ENCODE measurements at regions not wholly inside any gene's neighbourhood (a gene's known extent, or its start where the extent isn't known, plus 50 kb on each side); places are given as distances from the start of the nearest gene placed in this dataset.

- DNase-seq (no peak), ATAC-seq (no peak)
- Histone ChIP-seq H3K27ac (no peak overlapping the region), H3K9me3 (peaks cover 0 to 38% (median 11%) of the 10 kb centered on the region in 11 donors), H3K36me3 (no peaks in the 10 kb centered on the region), H3K27me3 (no peaks in the 10 kb centered on the region), H3K4me3 (no peak overlapping the region), H3K4me1 (no peaks in the 10 kb centered on the region)
- intact Hi-C loops (cut with DNase I) = no loop called here
- no peak for TF ChIP-seq CTCF (IDR thresholded peaks at IDR 0.05)
- 92 to 100% methylated on average over 1 of the region's 1 CpG for WGBS, 2 donors
Measured at GRCh38 chr4:13246107-13246506, 238.0 kb downstream of the RAB28 start.

- 37 to 45% methylated on average over 2 of the region's 2 CpGs for WGBS, 2 donors
- no peak for TF ChIP-seq CTCF (IDR thresholded peaks at IDR 0.05)
- no peak overlapping the region for H3K27ac ChIP-seq
- ATAC-seq = no peak
- H3K27me3 ChIP-seq = no peaks in the 10 kb centered on the region
- peaks cover 0 to 38% (median 11%) of the 10 kb centered on the region in 11 donors for H3K9me3 ChIP-seq
- intact Hi-C loops (cut with DNase I) = no loop called here
- no peak overlapping the region for H3K4me3 ChIP-seq
- DNase-seq = no peak
- no peaks in the 10 kb centered on the region for H3K4me1 ChIP-seq
- no peaks in the 10 kb centered on the region for H3K36me3 ChIP-seq
Measured at GRCh38 chr4:13244444-13244843, 239.7 kb downstream of the RAB28 start.

GRCh38 chr4:13243152-13243551 lies 241.0 kb downstream of the RAB28 start:
- no peaks in the 10 kb centered on the region for H3K4me1 ChIP-seq
- intact Hi-C loops (cut with DNase I) = no loop called here
- H3K4me3 ChIP-seq = no peak overlapping the region
- no peak overlapping the region for H3K27ac ChIP-seq
- no peaks in the 10 kb centered on the region for H3K27me3 ChIP-seq
- peaks cover 0 to 31% (median 10%) of the 10 kb centered on the region in 11 donors for H3K9me3 ChIP-seq
- no peak for ATAC-seq
- no peaks in the 10 kb centered on the region for H3K36me3 ChIP-seq
- no peak for TF ChIP-seq CTCF (IDR thresholded peaks at IDR 0.05)
- DNase-seq = no peak

GRCh38 chr4:13240066-13240465 lies 244.1 kb downstream of the RAB28 start:
- intact Hi-C loops (cut with DNase I) = no loop called here
- no peak for TF ChIP-seq CTCF (IDR thresholded peaks at IDR 0.05)

GRCh38 chr4:13238936-13239335 lies 245.2 kb downstream of the RAB28 start:
- H3K9me3 ChIP-seq = peaks cover 0 to 6% (median 0%) of the 10 kb centered on the region in 11 donors
- no peaks in the 10 kb centered on the region for H3K4me1 ChIP-seq
- DNase-seq (no peak), ATAC-seq (no peak)
- intact Hi-C loops (cut with DNase I) = no loop called here
- H3K36me3 ChIP-seq = no peaks in the 10 kb centered on the region
- TF ChIP-seq CTCF (IDR thresholded peaks at IDR 0.05) = no peak
- WGBS, 2 donors = 51 to 59% methylated on average over 2 of the region's 2 CpGs
- no peaks in the 10 kb centered on the region for H3K27me3 ChIP-seq
- H3K27ac ChIP-seq = no peak overlapping the region
- no peak overlapping the region for H3K4me3 ChIP-seq

More at GRCh38 chr4:13240066-13240465, 244.1 kb downstream of the RAB28 start:
- no peaks in the 10 kb centered on the region for H3K36me3 ChIP-seq
- no peaks in the 10 kb centered on the region for H3K27me3 ChIP-seq
- ATAC-seq = no peak
- no peaks in the 10 kb centered on the region for H3K4me1 ChIP-seq
- no peak overlapping the region for H3K4me3 ChIP-seq
- no peak for DNase-seq
- H3K9me3 ChIP-seq = peaks cover 0 to 1% (median 0%) of the 10 kb centered on the region in 11 donors
- 78 to 82% methylated on average over 3 of the region's 3 CpGs for WGBS, 2 donors
- no peak overlapping the region for H3K27ac ChIP-seq
